Prostate gland (tissue), 2 donors: ENCODE measurements at regions not wholly inside any gene's neighbourhood (a gene's known extent, or its start where the extent isn't known, plus 50 kb on each side); places are given as distances from the start of the nearest gene placed in this dataset.

Experiments used
- POLR2A ChIP-seq: fragments of 450-650 bp; IDR thresholded peaks from one replicate; pipeline ENCODE4 v1.6.1; 2016; ENCODE audit warnings: antibody characterized with exemption, mild to moderate bottlenecking
- POLR2AphosphoS5 ChIP-seq: sonication (generic); formaldehyde crosslinking; IDR thresholded peaks from one replicate; pipeline ENCODE4 v1.6.1; 2017; ENCODE audit warnings: antibody characterized with exemption
- TF ChIP-seq, protein P1 (sequence below), 4 experiments: fragments of 200-600 bp in 2 of 4; fragments of 450-650 bp in 2 of 4; sonication (generic) in 2 of 4; IDR thresholded peaks; 1 replicate in 3 of 4; 2 replicates in 1 of 4; pipeline ENCODE4 v1.5.1; 2016 to 2019; ENCODE audit warnings: antibody characterized with exemption in 4 of 4, mild to moderate bottlenecking in 2 of 4, moderate library complexity in 2 of 4

GRCh38 chr10:78755877-78756455, 312.8 kb upstream of the ZMIZ1 start:
- TF ChIP-seq, protein P1, sequence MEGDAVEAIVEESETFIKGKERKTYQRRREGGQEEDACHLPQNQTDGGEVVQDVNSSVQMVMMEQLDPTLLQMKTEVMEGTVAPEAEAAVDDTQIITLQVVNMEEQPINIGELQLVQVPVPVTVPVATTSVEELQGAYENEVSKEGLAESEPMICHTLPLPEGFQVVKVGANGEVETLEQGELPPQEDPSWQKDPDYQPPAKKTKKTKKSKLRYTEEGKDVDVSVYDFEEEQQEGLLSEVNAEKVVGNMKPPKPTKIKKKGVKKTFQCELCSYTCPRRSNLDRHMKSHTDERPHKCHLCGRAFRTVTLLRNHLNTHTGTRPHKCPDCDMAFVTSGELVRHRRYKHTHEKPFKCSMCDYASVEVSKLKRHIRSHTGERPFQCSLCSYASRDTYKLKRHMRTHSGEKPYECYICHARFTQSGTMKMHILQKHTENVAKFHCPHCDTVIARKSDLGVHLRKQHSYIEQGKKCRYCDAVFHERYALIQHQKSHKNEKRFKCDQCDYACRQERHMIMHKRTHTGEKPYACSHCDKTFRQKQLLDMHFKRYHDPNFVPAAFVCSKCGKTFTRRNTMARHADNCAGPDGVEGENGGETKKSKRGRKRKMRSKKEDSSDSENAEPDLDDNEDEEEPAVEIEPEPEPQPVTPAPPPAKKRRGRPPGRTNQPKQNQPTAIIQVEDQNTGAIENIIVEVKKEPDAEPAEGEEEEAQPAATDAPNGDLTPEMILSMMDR (IDR thresholded peaks at IDR 0.05), result no peak
- no peak for TF ChIP-seq POLR2AphosphoS5
- no peak for TF ChIP-seq POLR2A
